IMR-90 (cell line): ENCODE measurements at regions not wholly inside any gene's neighbourhood (a gene's known extent, or its start where the extent isn't known, plus 50 kb on each side); places are given as distances from the start of the nearest gene placed in this dataset.

ENCODE experiments used
- ATAC-seq: fragments of 200-7000 bp; cut with Tn5 transposase; 2 replicates; pipeline ENCODE4 v1.9.1; 2020; ENCODE audit warnings: low read depth, mild to moderate bottlenecking, moderate library complexity
- BruUV-seq: library from RNA; stranded (reverse); fragments of 400-500 nt; replicated peaks from 2 replicates; lab custom pipeline; 2021; lab: Mats Ljungman, UMichigan
- CTCF ChIA-PET: fragments of 300-600 bp; formaldehyde crosslinking; extraction: SDS; loops from one replicate; lab custom pipeline; 2021; ENCODE audit warnings: antibody characterized with exemption; lab: Yijun Ruan, JAX
- POLR2A ChIA-PET: fragments of 300-600 bp; sonication (Branson Sonifier 250); formaldehyde crosslinking; loops from one replicate; lab custom pipeline; 2022; ENCODE audit warnings: antibody characterized with exemption; ENCODE audit not compliant: unreplicated experiment; lab: Charles Lee
- DNase-seq: peaks from one replicate; pipeline ENCODE4 v3.0.0; 2013
- H2AFZ ChIP-seq: replicated peaks from 2 replicates; pipeline ENCODE3; 2013; ENCODE audit warnings: low read length, mild to moderate bottlenecking; ENCODE audit not compliant: poor library complexity
- H2AK5ac ChIP-seq: 2 replicates; pipeline ENCODE4 v1.6.1; 2013; ENCODE audit warnings: low read depth, low read length, inconsistent platforms
- H2AK9ac ChIP-seq: replicated peaks from 2 replicates; pipeline ENCODE3; 2013; ENCODE audit warnings: mild to moderate bottlenecking, low read depth, low read length, moderate library complexity; ENCODE audit not compliant: poor library complexity
- H2BK120ac ChIP-seq: 2 replicates; pipeline ENCODE4 v1.6.1; 2013; ENCODE audit warnings: low read depth, low read length, inconsistent platforms
- H2BK15ac ChIP-seq: 3 replicates; pipeline ENCODE4 v1.6.1; 2013; ENCODE audit warnings: low read depth, low read length, inconsistent platforms
- H2BK20ac ChIP-seq: 2 replicates; pipeline ENCODE4 v1.6.1; 2013; ENCODE audit warnings: low read depth, mild to moderate bottlenecking, inconsistent platforms, low read length, moderate library complexity
- H2BK5ac ChIP-seq: 2 replicates; pipeline ENCODE4 v1.6.1; 2013; ENCODE audit warnings: mild to moderate bottlenecking, low read depth, low read length, inconsistent platforms; ENCODE audit not compliant: poor library complexity, severe bottlenecking
- H3K14ac ChIP-seq: replicated peaks from 2 replicates; pipeline ENCODE4 v1.6.1; 2013; ENCODE audit warnings: low read depth, low read length, inconsistent platforms
- H3K18ac ChIP-seq: 2 replicates; pipeline ENCODE4 v1.6.1; 2013; ENCODE audit warnings: low read depth, low read length, control low read depth
- H3K23ac ChIP-seq: 2 replicates; pipeline ENCODE4 v1.6.1; 2013; ENCODE audit warnings: low read depth, low read length, inconsistent platforms
- H3K27ac ChIP-seq: 2 replicates; pipeline ENCODE4 v1.5.1; 2013; ENCODE audit warnings: mild to moderate bottlenecking, control low read depth, low read length; ENCODE audit not compliant: insufficient read depth
- H3K27me3 ChIP-seq: 2 replicates; pipeline ENCODE4 v1.6.1; 2013; ENCODE audit warnings: low read length; ENCODE audit not compliant: control insufficient read depth, insufficient read depth
- H3K36me3 ChIP-seq: 2 replicates; pipeline ENCODE4 v1.6.1; 2013; ENCODE audit warnings: low read length, mixed read lengths; ENCODE audit not compliant: control insufficient read depth, insufficient read depth
- H3K4ac ChIP-seq: 2 replicates; pipeline ENCODE4 v1.6.1; 2013; ENCODE audit warnings: low read depth, low read length, inconsistent platforms
- H3K4me1 ChIP-seq: 2 replicates; pipeline ENCODE4 v1.6.1; 2013; ENCODE audit warnings: low read length, mixed read lengths; ENCODE audit not compliant: control insufficient read depth, insufficient read depth
- H3K4me2 ChIP-seq: 2 replicates; pipeline ENCODE4 v1.6.1; 2013; ENCODE audit warnings: low read depth, mild to moderate bottlenecking, control low read depth, low read length, moderate library complexity
- H3K4me3 ChIP-seq: 2 replicates; pipeline ENCODE4 v1.5.1; 2013; ENCODE audit warnings: low read depth, mild to moderate bottlenecking, control low read depth, low read length, moderate library complexity; ENCODE audit not compliant: insufficient read depth
- H3K56ac ChIP-seq: 2 replicates; pipeline ENCODE4 v1.6.1; 2013; ENCODE audit warnings: low read length, inconsistent platforms; ENCODE audit not compliant: insufficient read depth; ENCODE audit errors: extremely low read depth
- H3K79me1 ChIP-seq, 2 experiments: 2 replicates each; pipeline ENCODE4 v1.6.1; 2013; ENCODE audit warnings: low read length in 2 of 2, inconsistent platforms in 1 of 2, low read depth in 1 of 2
- H3K9ac ChIP-seq: 2 replicates; pipeline ENCODE4 v1.6.1; 2013; ENCODE audit warnings: low read depth, low read length, control low read depth
- H3K9me1 ChIP-seq: 2 replicates; pipeline ENCODE4 v1.6.1; 2013; ENCODE audit warnings: low read length, inconsistent platforms; ENCODE audit not compliant: insufficient read depth
- H3K9me3 ChIP-seq: 2 replicates; pipeline ENCODE4 v1.6.1; 2013; ENCODE audit warnings: low read length; ENCODE audit not compliant: control insufficient read depth, insufficient read depth
- H4K20me1 ChIP-seq: 2 replicates; pipeline ENCODE4 v1.6.1; 2013; ENCODE audit warnings: low read length, inconsistent platforms; ENCODE audit not compliant: insufficient read depth
- H4K5ac ChIP-seq: 2 replicates; pipeline ENCODE4 v1.6.1; 2013; ENCODE audit warnings: mild to moderate bottlenecking, low read depth, low read length, control low read depth
- H4K8ac ChIP-seq, 2 experiments: 2 replicates each; pipeline ENCODE4 v1.6.1; 2013; ENCODE audit warnings: low read depth in 2 of 2, low read length in 2 of 2, control low read depth in 1 of 2, inconsistent platforms in 1 of 2
- H4K91ac ChIP-seq: 2 replicates; pipeline ENCODE4 v1.6.1; 2013; ENCODE audit warnings: low read depth, low read length, inconsistent platforms; ENCODE audit not compliant: insufficient read depth
- MAFK ChIP-seq: IDR thresholded peaks from 2 replicates; pipeline ENCODE4 v1.6.1; 2012; ENCODE audit warnings: low read depth, low read length, improper control_type of control experiment
- USF2 ChIP-seq: fragments of 150-350 bp; IDR thresholded peaks from 2 replicates; pipeline ENCODE4 v1.6.1; 2017; ENCODE audit warnings: mild to moderate bottlenecking, antibody characterized with exemption, low read length, low read depth
- WGBS, 2 experiments: methylation state at CpG; one replicate each; pipeline versions ENCODE4 v1.1.5 to v1.1.7; 2013; ENCODE audit warnings: missing lambda C conversion rate in 2 of 2; ENCODE audit not compliant: insufficient read length in 1 of 2; ENCODE audit errors: extremely low coverage in 2 of 2; 5-methylcytosine and 5-hydroxymethylcytosine counted together
- dilution Hi-C: fragments of 300-500 bp; cut with HindIII; formaldehyde crosslinking; loops from one replicate; pipeline ENCODE4 v1.14.3; 2018; ENCODE audit warnings: low sequenced_read_pairs; ENCODE audit not compliant: unreplicated experiment
- in situ Hi-C: fragments of 300-500 bp; cut with MboI; formaldehyde crosslinking; loops from 3 replicates; pipeline ENCODE4 v1.14.3; 2019; ENCODE audit warnings: low sequenced_read_pairs, inconsistent platforms, mixed read lengths
- intact Hi-C: fragments of 100-400 bp; cut with micrococcal nuclease; formaldehyde crosslinking; loops from 2 replicates; pipeline ENCODE4 v1.10.0; 2022

GRCh38 chr9:26357803-26358344 lies 534.7 kb downstream of the CAAP1 start:
- no peak overlapping the region for H2AK5ac ChIP-seq
- DNase-seq, result no peak
- intact Hi-C loops (no loop called here), in situ Hi-C loops (no loop called here), dilution Hi-C loops (no loop called here)
- H2AFZ ChIP-seq, result no peak overlapping the region
- no peak overlapping the region for H2BK15ac ChIP-seq
- no peak overlapping the region for H4K5ac ChIP-seq
- H3K4me2 ChIP-seq, result no peak overlapping the region
- no peak overlapping the region for H3K14ac ChIP-seq
- no peak overlapping the region for H4K91ac ChIP-seq
- H3K9ac ChIP-seq, result no peak overlapping the region
- H3K9me3 ChIP-seq, result no peaks in the 10 kb centered on the region
- H3K36me3 ChIP-seq, result no peaks in the 10 kb centered on the region
- no CpG with 5 or more reads among the region's 3 CpGs for WGBS, 2 experiments
- no peak overlapping the region for H3K23ac ChIP-seq
- BruUV-seq, result no TSS peak
- no peak overlapping the region for H2AK9ac ChIP-seq
- H3K79me1 ChIP-seq, result no peaks in the 10 kb centered on the region
- no peak overlapping the region for H3K18ac ChIP-seq
- ChIA-PET POLR2A (no interaction called here), CTCF (no interaction called here)
- no peak overlapping the region for H2BK20ac ChIP-seq
- H3K4me1 ChIP-seq, result no peaks in the 10 kb centered on the region
- no peaks in the 10 kb centered on the region for H3K9me1 ChIP-seq
- ATAC-seq, result no peak
- H3K4me3 ChIP-seq, result no peak overlapping the region
- H4K8ac ChIP-seq, result no peak overlapping the region
- no peak overlapping the region for H3K4ac ChIP-seq
- H4K20me1 ChIP-seq, result no peaks in the 10 kb centered on the region
- H3K27me3 ChIP-seq, result no peaks in the 10 kb centered on the region
- no peak overlapping the region for H3K56ac ChIP-seq
- H2BK120ac ChIP-seq, result no peak overlapping the region
- TF ChIP-seq USF2 (no peak), MAFK (peak; percentile 82)
- no peak overlapping the region for H3K27ac ChIP-seq
- H2BK5ac ChIP-seq, result no peak overlapping the region
